GM12874 (cell line): ENCODE measurements at regions not wholly inside any gene's neighbourhood (a gene's known extent, or its start where the extent isn't known, plus 50 kb on each side); places are given as distances from the start of the nearest gene placed in this dataset.

Experiments used
- TF ChIP-seq, protein P1 (sequence below): IDR thresholded peaks from 2 replicates; pipeline ENCODE4 v1.5.1; 2011; ENCODE audit warnings: low read depth, mild to moderate bottlenecking, control low read depth, low read length, moderate library complexity; ENCODE audit not compliant: insufficient read depth

- TF ChIP-seq, protein P1, sequence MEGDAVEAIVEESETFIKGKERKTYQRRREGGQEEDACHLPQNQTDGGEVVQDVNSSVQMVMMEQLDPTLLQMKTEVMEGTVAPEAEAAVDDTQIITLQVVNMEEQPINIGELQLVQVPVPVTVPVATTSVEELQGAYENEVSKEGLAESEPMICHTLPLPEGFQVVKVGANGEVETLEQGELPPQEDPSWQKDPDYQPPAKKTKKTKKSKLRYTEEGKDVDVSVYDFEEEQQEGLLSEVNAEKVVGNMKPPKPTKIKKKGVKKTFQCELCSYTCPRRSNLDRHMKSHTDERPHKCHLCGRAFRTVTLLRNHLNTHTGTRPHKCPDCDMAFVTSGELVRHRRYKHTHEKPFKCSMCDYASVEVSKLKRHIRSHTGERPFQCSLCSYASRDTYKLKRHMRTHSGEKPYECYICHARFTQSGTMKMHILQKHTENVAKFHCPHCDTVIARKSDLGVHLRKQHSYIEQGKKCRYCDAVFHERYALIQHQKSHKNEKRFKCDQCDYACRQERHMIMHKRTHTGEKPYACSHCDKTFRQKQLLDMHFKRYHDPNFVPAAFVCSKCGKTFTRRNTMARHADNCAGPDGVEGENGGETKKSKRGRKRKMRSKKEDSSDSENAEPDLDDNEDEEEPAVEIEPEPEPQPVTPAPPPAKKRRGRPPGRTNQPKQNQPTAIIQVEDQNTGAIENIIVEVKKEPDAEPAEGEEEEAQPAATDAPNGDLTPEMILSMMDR, result no peak
Observed at GRCh38 chr1:99062192-99062591, 57.5 kb upstream of the PLPPR5 start.

GRCh38 chr1:99069146-99069545, 64.5 kb upstream of the PLPPR5 start:
- TF ChIP-seq, protein P1, result no peak

DNA sequence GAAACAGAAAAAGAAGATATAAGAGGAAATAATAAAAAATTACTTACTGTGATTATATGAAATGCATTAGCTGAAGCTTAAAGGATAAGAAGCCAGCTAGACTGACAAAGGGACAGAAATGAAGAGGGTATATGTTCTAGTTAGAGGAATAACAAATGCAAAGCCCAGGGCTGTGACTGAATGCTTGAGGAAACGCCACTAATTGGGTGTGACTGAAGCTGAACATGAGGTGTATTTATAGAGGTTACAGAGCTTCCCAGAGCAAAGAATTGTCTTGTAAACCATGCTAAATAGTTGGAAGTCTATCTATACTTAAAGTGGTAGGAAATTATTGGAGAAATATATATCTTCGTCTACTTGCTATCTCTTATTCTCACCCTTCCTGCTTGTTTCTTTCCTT, 77.7 kb upstream of the PLPPR5 start:
- TF ChIP-seq, protein P1, result no peak

DNA sequence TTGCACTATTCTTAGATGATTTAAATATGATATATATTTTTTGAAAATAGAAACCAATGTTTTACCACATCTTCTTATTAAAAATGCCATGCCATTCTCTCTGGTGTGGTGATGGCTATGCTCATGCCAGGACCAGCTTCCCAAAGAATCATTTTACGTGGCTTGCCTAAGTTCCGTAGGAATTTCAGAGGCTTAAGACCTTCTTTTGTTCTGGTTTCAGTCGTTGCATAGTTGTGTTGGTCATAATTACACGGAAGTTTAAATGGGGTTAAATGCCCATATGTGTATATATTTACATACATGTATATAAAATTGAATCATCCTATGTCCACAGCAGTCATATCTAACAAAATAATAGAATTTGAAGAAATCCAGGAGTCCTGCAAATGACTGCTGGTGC, 78.7 kb upstream of the PLPPR5 start:
- TF ChIP-seq, protein P1, result no peak

GRCh38 chr1:99084562-99084961, 79.9 kb upstream of the PLPPR5 start:
- TF ChIP-seq, protein P1, result no peak

DNA sequence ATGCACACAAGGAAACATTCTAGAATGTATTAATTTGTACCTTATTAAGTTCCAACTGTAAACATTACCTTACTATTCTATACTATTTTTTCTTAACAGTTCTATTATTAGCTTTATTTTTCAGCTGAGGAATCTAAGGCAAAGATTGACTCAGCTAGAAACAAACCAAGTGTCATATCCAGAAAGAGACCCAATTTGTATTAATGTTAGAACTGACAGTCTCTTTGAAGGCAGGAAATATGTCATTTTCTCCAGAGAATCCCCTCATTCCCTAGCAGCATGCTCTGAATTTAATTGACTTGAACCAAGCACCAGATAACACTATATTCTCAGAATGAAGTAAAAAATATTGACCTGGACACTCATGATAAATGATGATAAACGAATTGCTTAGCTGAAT, 81.4 kb upstream of the PLPPR5 start:
- TF ChIP-seq, protein P1, result no peak

- TF ChIP-seq, protein P1, result no peak
Observed at GRCh38 chr1:99098589-99098988, 93.9 kb upstream of the PLPPR5 start.

GRCh38 chr1:99106274-99106673, 101.6 kb upstream of the PLPPR5 start:
- TF ChIP-seq, protein P1, result no peak
